ENCODE measurements at regions not wholly inside any gene's neighbourhood (a gene's known extent, or its start where the extent isn't known, plus 50 kb on each side); places are given as distances from the start of the nearest gene placed in this dataset.

DNA sequence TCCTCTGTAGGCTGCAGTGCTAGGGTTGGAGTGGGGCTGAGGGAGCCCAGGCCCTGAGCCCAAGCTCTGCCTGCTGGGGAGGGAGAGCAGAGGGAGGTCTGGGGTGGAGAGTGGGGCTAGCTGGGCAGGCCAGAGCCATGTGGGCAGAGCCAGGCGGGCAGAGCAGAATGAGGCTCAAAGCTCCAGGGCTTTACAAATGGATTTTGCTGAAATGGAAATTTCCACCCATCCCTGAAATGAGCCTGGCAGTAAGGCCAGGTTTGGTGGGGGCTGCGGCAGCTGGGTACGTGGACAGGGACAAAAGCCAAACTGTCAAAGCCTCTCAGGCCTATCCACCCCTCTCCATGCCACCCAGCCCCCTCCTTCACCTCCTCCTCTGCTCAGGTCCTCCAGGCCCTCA, 74.2 kb upstream of the ARAP3 start:
- TF ChIP-seq, protein P1, sequence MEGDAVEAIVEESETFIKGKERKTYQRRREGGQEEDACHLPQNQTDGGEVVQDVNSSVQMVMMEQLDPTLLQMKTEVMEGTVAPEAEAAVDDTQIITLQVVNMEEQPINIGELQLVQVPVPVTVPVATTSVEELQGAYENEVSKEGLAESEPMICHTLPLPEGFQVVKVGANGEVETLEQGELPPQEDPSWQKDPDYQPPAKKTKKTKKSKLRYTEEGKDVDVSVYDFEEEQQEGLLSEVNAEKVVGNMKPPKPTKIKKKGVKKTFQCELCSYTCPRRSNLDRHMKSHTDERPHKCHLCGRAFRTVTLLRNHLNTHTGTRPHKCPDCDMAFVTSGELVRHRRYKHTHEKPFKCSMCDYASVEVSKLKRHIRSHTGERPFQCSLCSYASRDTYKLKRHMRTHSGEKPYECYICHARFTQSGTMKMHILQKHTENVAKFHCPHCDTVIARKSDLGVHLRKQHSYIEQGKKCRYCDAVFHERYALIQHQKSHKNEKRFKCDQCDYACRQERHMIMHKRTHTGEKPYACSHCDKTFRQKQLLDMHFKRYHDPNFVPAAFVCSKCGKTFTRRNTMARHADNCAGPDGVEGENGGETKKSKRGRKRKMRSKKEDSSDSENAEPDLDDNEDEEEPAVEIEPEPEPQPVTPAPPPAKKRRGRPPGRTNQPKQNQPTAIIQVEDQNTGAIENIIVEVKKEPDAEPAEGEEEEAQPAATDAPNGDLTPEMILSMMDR (IDR thresholded peaks at IDR 0.05; ENCODE audit: insufficient read depth, low read length): no peak
- TF ChIP-seq, protein P2, sequence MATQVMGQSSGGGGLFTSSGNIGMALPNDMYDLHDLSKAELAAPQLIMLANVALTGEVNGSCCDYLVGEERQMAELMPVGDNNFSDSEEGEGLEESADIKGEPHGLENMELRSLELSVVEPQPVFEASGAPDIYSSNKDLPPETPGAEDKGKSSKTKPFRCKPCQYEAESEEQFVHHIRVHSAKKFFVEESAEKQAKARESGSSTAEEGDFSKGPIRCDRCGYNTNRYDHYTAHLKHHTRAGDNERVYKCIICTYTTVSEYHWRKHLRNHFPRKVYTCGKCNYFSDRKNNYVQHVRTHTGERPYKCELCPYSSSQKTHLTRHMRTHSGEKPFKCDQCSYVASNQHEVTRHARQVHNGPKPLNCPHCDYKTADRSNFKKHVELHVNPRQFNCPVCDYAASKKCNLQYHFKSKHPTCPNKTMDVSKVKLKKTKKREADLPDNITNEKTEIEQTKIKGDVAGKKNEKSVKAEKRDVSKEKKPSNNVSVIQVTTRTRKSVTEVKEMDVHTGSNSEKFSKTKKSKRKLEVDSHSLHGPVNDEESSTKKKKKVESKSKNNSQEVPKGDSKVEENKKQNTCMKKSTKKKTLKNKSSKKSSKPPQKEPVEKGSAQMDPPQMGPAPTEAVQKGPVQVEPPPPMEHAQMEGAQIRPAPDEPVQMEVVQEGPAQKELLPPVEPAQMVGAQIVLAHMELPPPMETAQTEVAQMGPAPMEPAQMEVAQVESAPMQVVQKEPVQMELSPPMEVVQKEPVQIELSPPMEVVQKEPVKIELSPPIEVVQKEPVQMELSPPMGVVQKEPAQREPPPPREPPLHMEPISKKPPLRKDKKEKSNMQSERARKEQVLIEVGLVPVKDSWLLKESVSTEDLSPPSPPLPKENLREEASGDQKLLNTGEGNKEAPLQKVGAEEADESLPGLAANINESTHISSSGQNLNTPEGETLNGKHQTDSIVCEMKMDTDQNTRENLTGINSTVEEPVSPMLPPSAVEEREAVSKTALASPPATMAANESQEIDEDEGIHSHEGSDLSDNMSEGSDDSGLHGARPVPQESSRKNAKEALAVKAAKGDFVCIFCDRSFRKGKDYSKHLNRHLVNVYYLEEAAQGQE (IDR thresholded peaks at IDR 0.05; ENCODE audit: insufficient replicate concordance, low read depth): no peak
- TF ChIP-seq SPI1 (IDR thresholded peaks at IDR 0.05; ENCODE audit: borderline replicate concordance, low read depth) (no peak), GABPA (IDR thresholded peaks at IDR 0.05; ENCODE audit: low read depth) (no peak), POLR2AphosphoS5 (IDR thresholded peaks at IDR 0.05; ENCODE audit: low read depth) (no peak)
